ENCODE measurements at regions not wholly inside any gene's neighbourhood (a gene's known extent, or its start where the extent isn't known, plus 50 kb on each side); places are given as distances from the start of the nearest gene placed in this dataset.

DNA sequence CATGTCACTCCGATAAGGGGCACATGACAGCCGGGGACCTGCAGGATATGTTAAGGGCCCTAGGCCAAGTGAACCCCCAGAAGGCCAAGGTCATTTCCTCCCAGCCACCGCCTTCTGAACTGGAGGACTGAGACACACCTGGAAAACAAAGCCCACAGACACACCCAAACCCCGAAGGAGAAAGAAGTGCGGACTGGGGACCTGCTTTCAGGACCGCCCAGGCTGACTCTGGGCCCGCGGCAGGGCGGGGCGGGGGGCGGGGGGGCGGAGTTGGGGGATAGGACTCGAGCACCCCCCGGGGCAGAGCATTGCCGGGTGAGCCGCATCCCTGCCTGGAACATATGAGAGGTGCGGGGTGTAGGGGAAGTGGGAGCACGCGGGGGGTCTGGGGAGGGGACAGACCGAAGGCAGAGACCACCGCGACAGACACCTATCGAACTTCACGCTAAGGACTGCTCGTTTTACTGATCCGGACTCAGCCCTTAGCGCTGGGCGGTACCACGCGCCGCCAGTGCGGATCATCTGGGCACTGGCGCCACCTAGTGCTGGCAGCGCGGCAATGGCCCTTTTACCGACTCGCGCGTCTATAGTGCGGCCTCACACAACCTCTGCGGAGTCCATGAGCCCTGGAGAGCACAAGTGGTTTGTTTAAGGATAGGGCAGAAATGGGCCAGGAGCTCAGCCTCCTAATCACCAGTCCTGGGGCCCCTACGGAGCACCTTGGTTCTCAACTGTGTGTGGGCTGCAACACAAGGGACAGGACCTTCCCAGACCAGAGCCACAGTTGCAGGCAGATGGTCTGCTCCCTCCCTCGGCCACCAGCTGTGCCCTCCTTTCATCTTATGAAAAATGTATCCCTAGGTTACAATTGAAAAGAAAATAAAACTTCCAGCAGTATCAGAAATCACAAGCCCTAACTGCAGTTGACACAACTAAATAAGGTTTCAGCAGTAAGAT lies 157.6 kb downstream of the HERPUD2 start:
- TF ChIP-seq, protein P1, sequence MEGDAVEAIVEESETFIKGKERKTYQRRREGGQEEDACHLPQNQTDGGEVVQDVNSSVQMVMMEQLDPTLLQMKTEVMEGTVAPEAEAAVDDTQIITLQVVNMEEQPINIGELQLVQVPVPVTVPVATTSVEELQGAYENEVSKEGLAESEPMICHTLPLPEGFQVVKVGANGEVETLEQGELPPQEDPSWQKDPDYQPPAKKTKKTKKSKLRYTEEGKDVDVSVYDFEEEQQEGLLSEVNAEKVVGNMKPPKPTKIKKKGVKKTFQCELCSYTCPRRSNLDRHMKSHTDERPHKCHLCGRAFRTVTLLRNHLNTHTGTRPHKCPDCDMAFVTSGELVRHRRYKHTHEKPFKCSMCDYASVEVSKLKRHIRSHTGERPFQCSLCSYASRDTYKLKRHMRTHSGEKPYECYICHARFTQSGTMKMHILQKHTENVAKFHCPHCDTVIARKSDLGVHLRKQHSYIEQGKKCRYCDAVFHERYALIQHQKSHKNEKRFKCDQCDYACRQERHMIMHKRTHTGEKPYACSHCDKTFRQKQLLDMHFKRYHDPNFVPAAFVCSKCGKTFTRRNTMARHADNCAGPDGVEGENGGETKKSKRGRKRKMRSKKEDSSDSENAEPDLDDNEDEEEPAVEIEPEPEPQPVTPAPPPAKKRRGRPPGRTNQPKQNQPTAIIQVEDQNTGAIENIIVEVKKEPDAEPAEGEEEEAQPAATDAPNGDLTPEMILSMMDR (IDR thresholded peaks at IDR 0.05; ENCODE audit: insufficient read depth, low read depth, low read length), result peak; percentile 84
- TF ChIP-seq EZH2 (IDR thresholded peaks at IDR 0.05; ENCODE audit: insufficient read depth, low read length), result no peak
- Histone ChIP-seq H3K9ac (ENCODE audit: low read length) (no peak overlapping the region), H3K27me3 (ENCODE audit: insufficient read depth, low read length) (peaks cover 14% of the 10 kb centered on the region), H3K4me1 (ENCODE audit: insufficient read depth, low read length) (no peaks in the 10 kb centered on the region), H3K36me3 (ENCODE audit: insufficient read depth, low read length) (no peaks in the 10 kb centered on the region), H4K20me1 (ENCODE audit: insufficient read depth, low read length) (no peaks in the 10 kb centered on the region), H3K9me3 (ENCODE audit: insufficient read depth, low read depth, low read length) (no peaks in the 10 kb centered on the region), H3K79me2 (ENCODE audit: insufficient read depth, low read length) (no peaks in the 10 kb centered on the region), H3K27ac (ENCODE audit: low read depth, low read length) (no peak overlapping the region), H3K4me2 (ENCODE audit: low read length) (peak overlapping the region; percentile 88), H2AFZ (ENCODE audit: low read depth, low read length) (peak overlapping the region; percentile 78), H3K4me3 (ENCODE audit: insufficient read depth, low read depth, low read length) (peak overlapping the region; percentile 49)
- H3K27me3 Mint-ChIP-seq (ENCODE audit: low read depth, unreplicated experiment), result peaks cover 38% of the 10 kb centered on the region
- no peaks in the 10 kb centered on the region for H3K36me3 Mint-ChIP-seq (ENCODE audit: low read depth, unreplicated experiment)
- no peaks in the 10 kb centered on the region for H3K4me1 Mint-ChIP-seq (ENCODE audit: low read depth, unreplicated experiment)
- H3K9me3 Mint-ChIP-seq (ENCODE audit: unreplicated experiment), result no peaks in the 10 kb centered on the region
- H3K4me3 Mint-ChIP-seq (ENCODE audit: unreplicated experiment), result peak overlapping the region; percentile 79
- FAIRE-seq, result no peak
- H3K27ac Mint-ChIP-seq (ENCODE audit: unreplicated experiment), result no peak overlapping the region
- DNase-seq (ENCODE audit: low read depth), result peak; percentile 33

DNA sequence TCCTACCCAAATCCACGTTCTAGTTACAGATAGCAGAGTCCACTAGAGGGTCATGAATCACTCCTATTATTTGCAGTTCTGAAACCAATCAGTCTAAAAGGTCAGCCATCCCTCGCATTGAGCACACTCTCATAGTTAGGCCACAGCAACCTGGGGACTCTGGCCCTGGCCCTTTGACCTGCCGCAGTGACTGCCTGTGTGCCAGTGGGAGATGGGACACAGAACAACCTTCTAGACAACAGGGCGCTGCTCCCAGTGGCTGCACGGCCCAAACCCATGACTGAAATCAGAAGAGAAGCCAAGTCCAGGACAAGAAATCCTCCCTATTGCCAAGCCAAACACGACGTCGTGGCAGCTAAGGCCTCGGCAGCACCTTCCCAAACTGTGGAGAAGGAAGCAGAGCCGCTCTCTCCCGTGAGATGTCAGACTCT lies 158.5 kb downstream of the HERPUD2 start:
- Histone ChIP-seq H3K36me3 (ENCODE audit: insufficient read depth, low read length) (no peaks in the 10 kb centered on the region), H3K79me2 (ENCODE audit: insufficient read depth, low read length) (no peaks in the 10 kb centered on the region), H3K4me1 (ENCODE audit: insufficient read depth, low read length) (no peaks in the 10 kb centered on the region), H3K4me3 (ENCODE audit: insufficient read depth, low read depth, low read length) (no peak overlapping the region), H4K20me1 (ENCODE audit: insufficient read depth, low read length) (no peaks in the 10 kb centered on the region), H3K4me2 (ENCODE audit: low read length) (no peak overlapping the region), H3K9me3 (ENCODE audit: insufficient read depth, low read depth, low read length) (no peaks in the 10 kb centered on the region), H3K9ac (ENCODE audit: low read length) (no peak overlapping the region), H3K27me3 (ENCODE audit: insufficient read depth, low read length) (peaks cover 16% of the 10 kb centered on the region), H3K27ac (ENCODE audit: low read depth, low read length) (no peak overlapping the region), H2AFZ (ENCODE audit: low read depth, low read length) (no peak overlapping the region)
- H3K9me3 Mint-ChIP-seq (ENCODE audit: unreplicated experiment), result peaks cover 2% of the 10 kb centered on the region
- H3K27ac Mint-ChIP-seq (ENCODE audit: unreplicated experiment), result no peak overlapping the region
- FAIRE-seq, result no peak
- H3K36me3 Mint-ChIP-seq (ENCODE audit: low read depth, unreplicated experiment), result no peaks in the 10 kb centered on the region
- H3K27me3 Mint-ChIP-seq (ENCODE audit: low read depth, unreplicated experiment), result peaks cover 43% of the 10 kb centered on the region
- no peaks in the 10 kb centered on the region for H3K4me1 Mint-ChIP-seq (ENCODE audit: low read depth, unreplicated experiment)
- H3K4me3 Mint-ChIP-seq (ENCODE audit: unreplicated experiment), result no peak overlapping the region
- TF ChIP-seq EZH2 (IDR thresholded peaks at IDR 0.05; ENCODE audit: insufficient read depth, low read length), result no peak
- TF ChIP-seq, protein P1 (IDR thresholded peaks at IDR 0.05; ENCODE audit: insufficient read depth, low read depth, low read length), result no peak
- no peak for DNase-seq (ENCODE audit: low read depth)

DNA sequence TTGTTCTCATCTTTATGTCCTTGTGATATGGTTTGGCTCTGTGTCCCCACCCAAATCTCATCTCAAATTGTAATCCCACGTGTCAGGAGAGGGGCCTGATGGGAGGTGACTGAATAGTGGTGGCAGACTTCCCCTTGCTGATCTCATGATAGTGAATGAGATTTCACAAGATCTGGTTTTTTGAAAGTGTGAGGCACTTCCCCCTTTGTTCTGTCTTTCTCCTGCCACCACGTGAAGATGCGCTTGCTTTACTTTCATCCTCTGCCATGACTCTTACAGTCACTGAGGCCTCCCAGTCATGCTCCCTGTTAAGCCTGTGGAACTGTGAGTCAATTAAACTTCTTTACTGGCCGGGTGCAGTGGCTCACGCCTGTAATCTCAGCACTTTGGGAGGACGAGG lies 161.0 kb downstream of the HERPUD2 start:
- Histone ChIP-seq H3K4me1 (ENCODE audit: insufficient read depth, low read length) (no peaks in the 10 kb centered on the region), H2AFZ (ENCODE audit: low read depth, low read length) (no peak overlapping the region), H3K27ac (ENCODE audit: low read depth, low read length) (no peak overlapping the region), H4K20me1 (ENCODE audit: insufficient read depth, low read length) (no peaks in the 10 kb centered on the region), H3K27me3 (ENCODE audit: insufficient read depth, low read length) (peaks cover 10% of the 10 kb centered on the region), H3K79me2 (ENCODE audit: insufficient read depth, low read length) (no peaks in the 10 kb centered on the region), H3K36me3 (ENCODE audit: insufficient read depth, low read length) (no peaks in the 10 kb centered on the region), H3K4me3 (ENCODE audit: insufficient read depth, low read depth, low read length) (no peak overlapping the region), H3K4me2 (ENCODE audit: low read length) (no peak overlapping the region), H3K9ac (ENCODE audit: low read length) (no peak overlapping the region), H3K9me3 (ENCODE audit: insufficient read depth, low read depth, low read length) (no peaks in the 10 kb centered on the region)
- H3K9me3 Mint-ChIP-seq (ENCODE audit: unreplicated experiment), result peaks cover 2% of the 10 kb centered on the region
- H3K4me1 Mint-ChIP-seq (ENCODE audit: low read depth, unreplicated experiment), result no peaks in the 10 kb centered on the region
- H3K27ac Mint-ChIP-seq (ENCODE audit: unreplicated experiment), result no peak overlapping the region
- TF ChIP-seq, protein P1 (IDR thresholded peaks at IDR 0.05; ENCODE audit: insufficient read depth, low read depth, low read length), result no peak
- no peak for TF ChIP-seq EZH2 (IDR thresholded peaks at IDR 0.05; ENCODE audit: insufficient read depth, low read length)
- FAIRE-seq (no peak), DNase-seq (ENCODE audit: low read depth) (no peak)
- H3K4me3 Mint-ChIP-seq (ENCODE audit: unreplicated experiment), result no peak overlapping the region
- no peaks in the 10 kb centered on the region for H3K36me3 Mint-ChIP-seq (ENCODE audit: low read depth, unreplicated experiment)
- H3K27me3 Mint-ChIP-seq (ENCODE audit: low read depth, unreplicated experiment), result peaks cover 40% of the 10 kb centered on the region
